HG03196 (cell line): ENCODE measurements at regions not wholly inside any gene's neighbourhood (a gene's known extent, or its start where the extent isn't known, plus 50 kb on each side); places are given as distances from the start of the nearest gene placed in this dataset.
A peak's percentile ranks its signal among the peaks of the same experiment; 100 is the strongest.

Source experiments
- ATAC-seq: cut with Tn5 transposase; IDR thresholded peaks from one replicate; pipeline ENCODE4 v1.9.1; 2021; ENCODE audit not compliant: unreplicated experiment

GRCh38 chr5:124648902-124649467 is 97.5 kb downstream of the ZNF608 start:
- no peak for ATAC-seq

GRCh38 chr5:124647352-124647751 is 99.1 kb downstream of the ZNF608 start:
- ATAC-seq, result no peak

GRCh38 chr5:124645396-124645795 is 101.0 kb downstream of the ZNF608 start:
- ATAC-seq, result no peak

- ATAC-seq, result no peak
These were observed 101.9 kb downstream of the ZNF608 start for GRCh38 chr5:124644582-124644981.

- no peak for ATAC-seq
These were observed 102.3 kb downstream of the ZNF608 start for GRCh38 chr5:124644138-124644537.

- no peak for ATAC-seq
These were observed 103.1 kb downstream of the ZNF608 start for GRCh38 chr5:124643336-124643735.

- no peak for ATAC-seq
These were observed 104.3 kb downstream of the ZNF608 start for GRCh38 chr5:124642151-124642550.

GRCh38 chr5:124641154-124641792 is 105.2 kb downstream of the ZNF608 start:
- no peak for ATAC-seq

GRCh38 chr5:124639095-124639665 is 107.3 kb downstream of the ZNF608 start:
- ATAC-seq, result no peak

- no peak for ATAC-seq
These were observed 109.4 kb downstream of the ZNF608 start for GRCh38 chr5:124637011-124637410.

- ATAC-seq, result no peak
These were observed 111.6 kb downstream of the ZNF608 start for GRCh38 chr5:124634741-124635323.

GRCh38 chr5:124634228-124634739 is 112.2 kb downstream of the ZNF608 start:
- ATAC-seq, result no peak

GRCh38 chr5:124633209-124633608 is 113.2 kb downstream of the ZNF608 start:
- no peak for ATAC-seq

GRCh38 chr5:124631874-124632550 is 114.4 kb downstream of the ZNF608 start:
- ATAC-seq, result no peak

GRCh38 chr5:124630767-124631704 is 115.4 kb downstream of the ZNF608 start:
- peak; percentile 67 for ATAC-seq

- no peak for ATAC-seq
These were observed 117.5 kb downstream of the ZNF608 start for GRCh38 chr5:124628721-124629596.

GRCh38 chr5:124627815-124628595 is 118.4 kb downstream of the ZNF608 start:
- no peak for ATAC-seq

- ATAC-seq, result no peak
These were observed 120.4 kb downstream of the ZNF608 start for GRCh38 chr5:124626053-124626452.

- ATAC-seq, result no peak
These were observed 123.2 kb downstream of the ZNF608 start for GRCh38 chr5:124623265-124623664.
